AG09319 (cell line): ENCODE measurements at regions not wholly inside any gene's neighbourhood (a gene's known extent, or its start where the extent isn't known, plus 50 kb on each side); places are given as distances from the start of the nearest gene placed in this dataset.

ENCODE experiments used
- DNase-seq: peaks from one replicate; pipeline ENCODE4 v3.0.0-alpha.2; 2010; ENCODE audit warnings: low read depth; ENCODE audit errors: extremely low read depth
- TF ChIP-seq, protein P1 (sequence below): IDR thresholded peaks from 2 replicates; pipeline ENCODE4 v1.5.1; 2011; ENCODE audit warnings: low read depth, mild to moderate bottlenecking, inconsistent platforms, low read length, moderate library complexity

DNA sequence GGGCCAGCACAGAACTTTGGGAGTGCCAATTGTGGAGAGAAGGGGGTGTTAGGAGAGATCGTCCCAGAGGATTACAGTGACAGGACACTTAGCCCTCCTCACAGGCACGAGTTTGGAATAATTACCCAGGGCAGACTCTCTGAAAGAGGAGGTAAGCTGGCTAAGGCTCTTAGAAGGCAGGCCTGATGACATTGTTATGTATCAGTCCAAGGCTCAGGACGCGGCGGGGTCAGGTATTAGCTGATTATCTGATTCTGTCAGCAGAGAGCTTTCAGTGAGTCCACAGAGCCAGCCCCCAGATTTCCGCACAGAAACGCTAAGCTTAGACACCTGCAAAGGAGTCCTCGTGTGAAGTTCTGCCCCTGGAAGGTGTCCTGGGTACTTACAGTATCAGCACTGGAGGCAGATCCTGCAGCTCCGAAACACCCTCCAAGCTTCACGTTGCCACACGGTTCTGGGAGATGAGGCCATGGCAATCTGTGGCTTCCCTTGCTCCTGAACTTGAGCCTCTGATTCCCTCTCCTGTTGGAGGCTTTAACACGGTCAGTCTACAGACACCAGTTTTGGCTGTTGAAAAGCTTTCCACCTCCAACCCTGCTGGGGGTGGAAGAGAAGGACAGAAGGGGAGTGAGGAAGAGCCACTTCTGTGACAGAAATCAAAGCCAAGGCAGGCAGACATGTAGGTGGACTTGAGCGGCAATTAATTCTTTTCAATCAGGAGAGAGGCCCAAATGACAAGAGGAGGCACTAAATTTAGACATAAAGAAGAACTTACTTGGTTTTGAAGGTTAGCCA is 123.6 kb upstream of the CADM1 start:
- TF ChIP-seq, protein P1, sequence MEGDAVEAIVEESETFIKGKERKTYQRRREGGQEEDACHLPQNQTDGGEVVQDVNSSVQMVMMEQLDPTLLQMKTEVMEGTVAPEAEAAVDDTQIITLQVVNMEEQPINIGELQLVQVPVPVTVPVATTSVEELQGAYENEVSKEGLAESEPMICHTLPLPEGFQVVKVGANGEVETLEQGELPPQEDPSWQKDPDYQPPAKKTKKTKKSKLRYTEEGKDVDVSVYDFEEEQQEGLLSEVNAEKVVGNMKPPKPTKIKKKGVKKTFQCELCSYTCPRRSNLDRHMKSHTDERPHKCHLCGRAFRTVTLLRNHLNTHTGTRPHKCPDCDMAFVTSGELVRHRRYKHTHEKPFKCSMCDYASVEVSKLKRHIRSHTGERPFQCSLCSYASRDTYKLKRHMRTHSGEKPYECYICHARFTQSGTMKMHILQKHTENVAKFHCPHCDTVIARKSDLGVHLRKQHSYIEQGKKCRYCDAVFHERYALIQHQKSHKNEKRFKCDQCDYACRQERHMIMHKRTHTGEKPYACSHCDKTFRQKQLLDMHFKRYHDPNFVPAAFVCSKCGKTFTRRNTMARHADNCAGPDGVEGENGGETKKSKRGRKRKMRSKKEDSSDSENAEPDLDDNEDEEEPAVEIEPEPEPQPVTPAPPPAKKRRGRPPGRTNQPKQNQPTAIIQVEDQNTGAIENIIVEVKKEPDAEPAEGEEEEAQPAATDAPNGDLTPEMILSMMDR: no peak

DNA sequence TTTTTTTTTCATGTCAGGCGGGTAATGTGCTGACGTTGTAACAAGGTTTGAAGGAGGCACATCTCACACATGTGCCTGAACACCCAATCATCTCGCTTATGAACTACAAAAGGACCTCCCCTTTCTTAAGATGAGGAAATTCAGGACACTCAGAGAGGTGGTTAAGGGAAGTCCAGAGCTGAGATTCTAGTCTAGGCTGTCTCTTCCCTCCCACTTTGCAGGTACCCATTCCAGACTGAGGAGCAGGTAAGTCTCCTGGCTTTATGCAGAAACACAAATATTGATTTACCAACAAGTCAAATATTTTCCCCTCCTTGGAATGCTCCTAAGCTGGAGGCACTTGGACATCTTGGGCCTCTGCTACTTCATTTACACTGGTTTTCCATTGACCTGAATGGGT is 122.9 kb upstream of the CADM1 start:
- TF ChIP-seq, protein P1: no peak

More for the DNA sequence above, 123.6 kb upstream of the CADM1 start:
- DNase-seq: no peak

DNA sequence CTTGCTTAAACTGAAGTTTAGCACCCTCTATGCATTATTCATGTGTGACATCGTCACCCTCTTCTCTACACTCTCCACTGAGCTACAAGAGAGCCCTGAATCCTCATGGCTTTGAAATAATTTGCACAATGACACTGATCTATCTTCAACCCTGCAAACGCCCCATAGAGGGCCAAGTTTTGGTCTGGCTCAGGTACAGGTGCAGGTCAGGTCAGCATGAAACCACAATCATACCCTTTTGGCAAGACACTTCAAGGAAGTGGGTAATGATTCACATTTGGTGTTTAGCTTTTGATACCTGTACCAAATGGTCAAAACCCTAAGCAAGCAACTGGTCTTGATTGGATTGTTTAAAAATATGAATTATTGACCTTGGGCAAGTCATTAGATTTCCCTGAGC is 122.2 kb upstream of the CADM1 start:
- no peak for DNase-seq
- TF ChIP-seq, protein P1: no peak

More for the DNA sequence above, 122.9 kb upstream of the CADM1 start:
- no peak for DNase-seq

DNA sequence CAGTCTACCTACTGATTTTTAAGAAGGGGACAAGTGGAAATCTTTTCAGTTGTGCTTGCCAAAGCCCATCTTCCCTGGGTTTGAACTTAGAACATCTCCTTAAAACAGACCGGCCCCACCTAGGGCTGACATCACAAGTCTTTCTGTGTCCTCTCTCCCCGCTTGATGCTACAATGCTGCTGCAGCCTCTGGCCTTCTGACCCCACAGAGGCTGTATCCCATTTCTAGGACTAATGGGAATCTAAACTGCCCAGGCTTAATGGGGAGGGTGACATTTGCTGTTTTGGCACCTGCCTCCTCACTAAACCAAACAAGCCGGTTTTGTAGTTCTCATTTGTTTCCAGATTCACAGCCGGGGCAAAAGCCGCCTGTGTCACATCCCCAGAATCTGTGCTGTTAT is 121.3 kb upstream of the CADM1 start:
- no peak for DNase-seq
- TF ChIP-seq, protein P1: no peak

DNA sequence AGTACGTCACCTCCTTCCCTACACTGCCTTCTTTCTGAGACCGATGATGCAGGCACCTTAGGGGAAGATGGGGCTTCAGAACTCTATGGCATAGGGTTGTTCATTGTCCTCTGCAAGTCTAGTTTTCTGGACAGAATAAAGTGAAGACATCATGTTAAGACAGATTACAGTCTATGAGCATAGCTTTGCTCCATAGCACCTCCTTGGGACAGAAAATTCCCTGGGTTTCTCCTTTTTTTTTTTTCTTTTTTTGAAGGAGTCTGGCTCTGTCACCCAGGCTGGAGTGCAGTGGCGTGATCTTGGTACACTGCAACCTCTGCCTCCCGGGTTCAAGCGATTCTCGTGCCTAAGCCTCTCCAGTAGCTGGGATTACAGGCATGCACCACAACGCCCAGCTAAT is 119.8 kb upstream of the CADM1 start:
- TF ChIP-seq, protein P1: no peak
- no peak for DNase-seq

DNA sequence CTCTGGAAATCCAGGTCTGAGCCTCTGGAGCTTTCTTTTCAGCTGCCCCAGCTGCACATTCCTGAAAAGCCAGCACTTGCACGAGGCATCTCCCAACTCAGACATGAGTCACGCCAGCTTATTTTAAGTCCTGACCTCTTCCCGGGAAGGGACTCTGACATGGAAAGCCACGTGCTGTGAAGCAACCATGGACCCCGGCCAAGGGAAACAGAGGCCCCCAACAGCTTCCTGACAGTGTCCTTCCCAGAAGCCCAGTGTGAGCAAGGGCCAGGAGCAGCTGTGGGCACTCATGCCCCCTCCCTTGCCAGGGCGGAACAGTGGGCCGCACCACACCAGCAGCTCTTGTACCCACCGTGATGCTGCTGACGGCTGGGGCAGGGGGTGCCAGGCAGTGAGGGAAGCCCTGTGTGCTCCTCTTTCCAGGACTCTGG is 118.8 kb upstream of the CADM1 start:
- TF ChIP-seq, protein P1: no peak
- peak; percentile 74 for DNase-seq

DNA sequence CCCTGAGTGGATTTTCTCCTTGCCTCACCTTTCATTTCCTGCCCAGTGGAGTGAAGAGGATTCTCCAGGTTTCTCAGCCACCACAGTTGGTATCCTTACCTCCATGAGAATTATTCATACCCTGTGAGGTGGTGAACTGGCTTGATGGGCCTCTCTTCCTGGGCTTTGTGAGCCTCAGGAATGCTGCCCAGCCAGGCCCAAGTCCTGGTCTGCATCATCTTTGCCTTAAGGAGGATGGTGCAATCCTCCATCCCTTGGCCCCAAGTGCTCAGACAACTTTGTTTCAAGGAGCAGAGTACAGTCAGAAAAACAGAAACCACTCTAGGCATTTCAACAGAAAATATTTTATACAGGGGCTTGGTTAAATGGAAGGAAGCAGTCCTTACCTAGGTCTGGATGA is 114.2 kb upstream of the CADM1 start:
- no peak for DNase-seq
- TF ChIP-seq, protein P1: no peak
